Mesenchymal stem cell (in vitro differentiated cells and primary cell): ENCODE measurements at regions not wholly inside any gene's neighbourhood (a gene's known extent, or its start where the extent isn't known, plus 50 kb on each side); places are given as distances from the start of the nearest gene placed in this dataset.
A peak's percentile ranks its signal among the peaks of the same experiment; 100 is the strongest.

ENCODE experiments used
- DNase-seq: peaks from one replicate; pipeline ENCODE4 v3.0.0-alpha.2; 2013
- H2AFZ ChIP-seq: one replicate; pipeline ENCODE4 v1.6.1; 2013; ENCODE audit warnings: low read depth, mild to moderate bottlenecking, control low read depth, inconsistent platforms, low read length, moderate library complexity
- H2AK5ac ChIP-seq: 2 replicates; pipeline ENCODE4 v1.6.1; 2013; ENCODE audit warnings: low read length, moderate library complexity, mild to moderate bottlenecking, inconsistent platforms; ENCODE audit not compliant: severe bottlenecking
- H2BK120ac ChIP-seq: one replicate; pipeline ENCODE4 v1.6.1; 2013; ENCODE audit warnings: low read depth, mild to moderate bottlenecking, inconsistent platforms, low read length, moderate library complexity
- H2BK12ac ChIP-seq, 2 experiments: one replicate each; pipeline ENCODE4 v1.6.1; 2013; ENCODE audit warnings: inconsistent platforms in 2 of 2, low read length in 2 of 2, mild to moderate bottlenecking in 2 of 2, moderate library complexity in 2 of 2, control low read depth in 1 of 2
- H2BK15ac ChIP-seq: one replicate; pipeline ENCODE4 v1.6.1; 2013; ENCODE audit warnings: mild to moderate bottlenecking, low read depth, inconsistent platforms; ENCODE audit not compliant: poor library complexity, severe bottlenecking
- H2BK5ac ChIP-seq: 2 replicates; pipeline ENCODE4 v1.6.1; 2013; ENCODE audit warnings: low read depth, mild to moderate bottlenecking, low read length, control low read depth, inconsistent platforms; ENCODE audit not compliant: poor library complexity, severe bottlenecking
- H3K14ac ChIP-seq, 2 experiments: one replicate each; pipeline ENCODE4 v1.6.1; 2013; ENCODE audit warnings: inconsistent platforms in 2 of 2, low read length in 2 of 2, control low read depth in 1 of 2, mild to moderate bottlenecking in 1 of 2, moderate library complexity in 1 of 2
- H3K18ac ChIP-seq, 2 experiments: one replicate each; pipeline ENCODE4 v1.6.1; 2013; ENCODE audit warnings: inconsistent platforms in 2 of 2, low read length in 2 of 2, control low read depth in 1 of 2, low read depth in 1 of 2, mild to moderate bottlenecking in 1 of 2
- H3K23ac ChIP-seq, 2 experiments: one replicate each; pipeline ENCODE4 v1.6.1; 2013; ENCODE audit warnings: inconsistent platforms in 2 of 2, low read length in 2 of 2, mild to moderate bottlenecking in 2 of 2, moderate library complexity in 2 of 2, control low read depth in 1 of 2
- H3K27ac ChIP-seq: 2 replicates; pipeline ENCODE4 v1.5.1; 2013; ENCODE audit warnings: mild to moderate bottlenecking, moderate library complexity, low read length, control low read depth, inconsistent platforms; ENCODE audit not compliant: poor library complexity, severe bottlenecking
- H3K27me3 ChIP-seq, 2 experiments: 2 replicates each; pipeline versions ENCODE4 v1.6.1 to v1.7.0; 2013; ENCODE audit warnings: low read length in 2 of 2, mild to moderate bottlenecking in 2 of 2, moderate library complexity in 2 of 2, control low read depth in 1 of 2, inconsistent platforms in 1 of 2; ENCODE audit not compliant: control insufficient read depth in 1 of 2, insufficient read depth in 1 of 2
- H3K36me3 ChIP-seq, 2 experiments: 2 replicates each; pipeline versions ENCODE4 v1.6.1 to v1.7.0; 2013; ENCODE audit warnings: low read length in 2 of 2, control low read depth in 1 of 2, inconsistent platforms in 1 of 2, low read depth in 1 of 2, mild to moderate bottlenecking in 1 of 2; ENCODE audit not compliant: insufficient read depth in 2 of 2, control insufficient read depth in 1 of 2
- H3K4ac ChIP-seq, 2 experiments: one replicate each; pipeline ENCODE4 v1.6.1; 2013; ENCODE audit warnings: inconsistent platforms in 2 of 2, low read length in 2 of 2, mild to moderate bottlenecking in 2 of 2, moderate library complexity in 2 of 2, control low read depth in 1 of 2, low read depth in 1 of 2
- H3K4me1 ChIP-seq: 2 replicates; pipeline ENCODE4 v1.6.1; 2013; ENCODE audit warnings: low read depth, low read length, control low read depth; ENCODE audit not compliant: control insufficient read depth, insufficient read depth
- H3K4me2 ChIP-seq: 2 replicates; pipeline ENCODE4 v1.6.1; 2013; ENCODE audit warnings: low read length, mild to moderate bottlenecking, inconsistent platforms; ENCODE audit not compliant: poor library complexity, severe bottlenecking
- H3K4me3 ChIP-seq, 2 experiments: 2 replicates each; pipeline versions ENCODE4 v1.5.1 to v1.7.0; 2013; ENCODE audit warnings: low read length in 2 of 2, mild to moderate bottlenecking in 2 of 2, control low read depth in 1 of 2, low read depth in 1 of 2; ENCODE audit not compliant: insufficient read depth in 1 of 2
- H3K79me1 ChIP-seq: replicated peaks from 2 replicates; pipeline ENCODE4 v1.6.1; 2013; ENCODE audit warnings: mild to moderate bottlenecking, control low read depth, low read length, inconsistent platforms; ENCODE audit not compliant: poor library complexity, severe bottlenecking
- H3K9ac ChIP-seq: 2 replicates; pipeline ENCODE4 v1.7.0; 2013; ENCODE audit warnings: mild to moderate bottlenecking, low read length, moderate library complexity
- H3K9me3 ChIP-seq: 2 replicates; pipeline ENCODE4 v1.7.0; 2013; ENCODE audit warnings: mild to moderate bottlenecking, low read length; ENCODE audit not compliant: control insufficient read depth
- H4K8ac ChIP-seq: one replicate; pipeline ENCODE4 v1.6.1; 2013; ENCODE audit warnings: inconsistent platforms, mild to moderate bottlenecking, low read length, moderate library complexity
- H4K91ac ChIP-seq: one replicate; pipeline ENCODE4 v1.6.1; 2013; ENCODE audit warnings: mild to moderate bottlenecking, low read length, inconsistent platforms
- WGBS: methylation state at CpG from one replicate; pipeline ENCODE4 v1.1.7; 2013; ENCODE audit warnings: mixed read lengths; 5-methylcytosine and 5-hydroxymethylcytosine counted together

DNA sequence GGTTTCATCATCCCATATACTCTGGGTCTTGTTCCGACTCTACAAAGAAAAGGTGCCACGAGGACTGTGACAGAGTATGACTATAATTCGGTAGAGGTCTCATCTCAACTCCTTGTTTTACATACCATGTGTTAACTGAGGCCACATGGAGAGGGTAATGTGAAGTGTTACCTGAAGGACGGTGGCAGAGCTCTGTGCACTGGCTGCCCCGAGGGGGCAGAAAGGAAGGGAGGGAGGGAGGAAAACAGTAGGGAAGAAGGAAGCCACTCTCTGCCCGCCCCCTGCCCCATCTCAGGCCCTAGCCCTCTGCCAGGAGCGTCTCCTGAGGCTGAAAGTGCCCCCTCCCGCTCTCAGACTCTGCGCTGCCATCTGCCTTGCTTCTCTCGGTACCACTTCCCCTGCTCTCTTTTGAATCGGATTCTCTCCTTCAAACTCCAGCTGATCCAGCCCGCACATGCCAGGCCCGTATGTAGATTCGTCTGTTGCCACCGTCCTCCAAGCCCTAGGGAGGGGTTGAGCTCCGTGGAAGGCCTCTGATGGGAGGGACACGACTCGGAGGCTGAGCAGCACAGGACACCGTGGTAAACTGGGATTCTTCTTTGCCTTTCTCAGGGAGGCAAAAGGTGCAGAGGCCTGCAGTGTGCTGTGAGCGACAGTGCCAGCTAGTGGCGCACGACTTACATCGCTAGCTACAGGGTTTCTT lies 70.5 kb upstream of the ATP10A start:
- DNase-seq: peak; percentile 6
- no peak overlapping the region for H2AK5ac ChIP-seq
- no peak overlapping the region for H3K23ac ChIP-seq
- peak overlapping the region; percentile 76 for H3K9ac ChIP-seq
- H3K79me1 ChIP-seq: no peaks in the 10 kb centered on the region
- no peak overlapping the region for H3K27ac ChIP-seq
- H4K91ac ChIP-seq: no peak overlapping the region
- H3K9me3 ChIP-seq: no peaks in the 10 kb centered on the region
- no peak overlapping the region for H2BK120ac ChIP-seq
- no peak overlapping the region for H2BK15ac ChIP-seq
- H2BK12ac ChIP-seq: no peak overlapping the region
- H3K4ac ChIP-seq: no peak overlapping the region
- H3K4me1 ChIP-seq: peaks cover 12% of the 10 kb centered on the region
- no peak overlapping the region for H3K18ac ChIP-seq
- no peak overlapping the region for H2AFZ ChIP-seq
- no peak overlapping the region for H4K8ac ChIP-seq
- H2BK5ac ChIP-seq: no peak overlapping the region
- 13% methylated on average over 15 of the region's 23 CpGs for WGBS
- peak overlapping the region; percentile 33 for H3K4me2 ChIP-seq
- H3K14ac ChIP-seq: no peak overlapping the region
- peak overlapping the region; percentile 26 to 61 for H3K4me3 ChIP-seq
- peaks cover 0 to 3% of the 10 kb centered on the region in 2 experiments for H3K27me3 ChIP-seq
- H3K36me3 ChIP-seq: no peaks in the 10 kb centered on the region

DNA sequence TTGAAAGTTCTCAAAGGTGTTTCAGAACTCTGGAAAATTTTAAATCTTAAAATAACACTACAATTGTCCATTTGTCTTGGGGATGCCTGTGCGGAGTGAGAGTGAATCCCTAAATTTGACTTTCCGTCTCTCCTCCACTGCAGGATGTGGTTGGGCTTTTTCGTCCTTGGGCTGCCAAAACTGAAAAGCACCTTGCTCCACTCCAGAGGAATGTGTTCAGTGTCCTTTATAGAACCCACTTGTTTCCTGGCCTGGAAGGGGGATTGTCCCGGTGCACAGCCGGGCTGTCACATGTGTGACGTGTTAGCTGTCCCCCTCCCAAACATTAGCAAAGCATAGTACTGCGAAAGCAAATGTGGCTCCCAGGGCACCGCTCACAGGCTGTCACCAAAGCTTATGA lies 69.6 kb upstream of the ATP10A start:
- Histone ChIP-seq H3K4me1 (peaks cover 9% of the 10 kb centered on the region), H3K18ac (no peak overlapping the region), H2BK15ac (no peak overlapping the region), H3K4ac (no peak overlapping the region), H3K14ac (no peak overlapping the region), H2BK12ac (no peak overlapping the region), H4K8ac (no peak overlapping the region), H3K79me1 (no peaks in the 10 kb centered on the region), H4K91ac (no peak overlapping the region), H2AK5ac (peak overlapping the region; percentile 14), H3K4me3 (no peak overlapping the region), H3K9ac (no peak overlapping the region), H3K36me3 (no peaks in the 10 kb centered on the region), H2AFZ (no peak overlapping the region), H3K9me3 (no peaks in the 10 kb centered on the region), H2BK5ac (no peak overlapping the region), H2BK120ac (no peak overlapping the region), H3K23ac (no peak overlapping the region), H3K4me2 (no peak overlapping the region), H3K27ac (no peak overlapping the region), H3K27me3 (peaks cover 0 to 3% of the 10 kb centered on the region in 2 experiments)
- 81% methylated on average over 8 of the region's 8 CpGs for WGBS
- DNase-seq: no peak

DNA sequence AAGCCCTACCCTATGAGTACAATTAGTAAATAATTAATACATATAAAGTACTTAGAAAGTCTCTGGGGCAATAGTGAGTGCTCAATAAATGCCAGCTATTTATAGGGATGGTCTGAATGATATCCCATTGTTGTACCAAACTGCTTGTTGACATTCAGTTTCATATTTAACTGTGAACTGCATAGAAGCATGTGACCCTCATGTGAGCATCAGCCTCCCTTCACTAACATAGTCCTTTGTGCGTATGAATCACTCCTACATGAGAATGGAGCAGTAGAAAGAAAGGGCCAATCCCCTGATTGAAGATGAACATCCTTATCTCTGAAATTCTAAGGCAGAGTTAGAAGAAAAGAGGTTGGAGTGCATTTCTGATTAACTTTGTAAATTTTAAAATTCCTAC lies 68.7 kb upstream of the ATP10A start:
- 60% methylated on average over 1 of the region's 1 CpG for WGBS
- H3K14ac ChIP-seq: no peak overlapping the region
- H3K27me3 ChIP-seq: peaks cover 0 to 2% of the 10 kb centered on the region in 2 experiments

DNA sequence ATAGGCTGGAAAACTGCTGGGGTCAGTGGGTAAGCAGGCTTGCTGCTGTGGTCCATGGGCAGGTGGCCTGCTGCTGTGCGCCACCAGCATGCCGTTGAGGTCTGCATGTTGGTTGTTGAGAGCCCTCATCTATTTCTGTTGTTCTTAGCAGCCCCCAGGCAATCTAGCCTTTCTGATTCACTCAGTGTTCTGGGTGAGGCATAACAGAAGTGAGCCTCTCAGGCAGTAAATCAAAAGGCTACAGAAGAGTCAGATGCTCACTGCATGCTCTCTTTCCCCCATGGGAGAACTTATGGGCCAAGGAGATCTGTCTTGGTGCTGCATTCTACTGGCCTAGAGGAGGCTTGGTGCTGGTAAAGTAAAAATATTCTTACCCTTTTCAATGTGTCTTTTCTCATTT lies 67.8 kb upstream of the ATP10A start:
- Histone ChIP-seq H2BK12ac (no peak overlapping the region), H3K9ac (no peak overlapping the region), H4K91ac (no peak overlapping the region), H2AFZ (no peak overlapping the region), H3K18ac (no peak overlapping the region), H2BK120ac (no peak overlapping the region), H4K8ac (no peak overlapping the region), H2BK5ac (no peak overlapping the region), H3K4ac (no peak overlapping the region), H3K9me3 (no peaks in the 10 kb centered on the region), H3K14ac (no peak overlapping the region), H3K4me3 (no peak overlapping the region), H3K27me3 (no peaks in the 10 kb centered on the region), H3K79me1 (no peaks in the 10 kb centered on the region), H3K23ac (no peak overlapping the region), H3K36me3 (no peaks in the 10 kb centered on the region), H3K27ac (no peak overlapping the region), H3K4me1 (peaks cover 6% of the 10 kb centered on the region), H3K4me2 (no peak overlapping the region), H2AK5ac (peak overlapping the region; percentile 45), H2BK15ac (no peak overlapping the region)
- no peak for DNase-seq
- 83% methylated on average over 1 of the region's 2 CpGs for WGBS

More for the DNA sequence above, 68.7 kb upstream of the ATP10A start:
- peaks cover 6% of the 10 kb centered on the region for H3K4me1 ChIP-seq
- H3K4me2 ChIP-seq: no peak overlapping the region
- no peak overlapping the region for H2BK12ac ChIP-seq
- H2BK15ac ChIP-seq: no peak overlapping the region
- H3K36me3 ChIP-seq: no peaks in the 10 kb centered on the region
- no peak overlapping the region for H3K18ac ChIP-seq
- no peak overlapping the region for H3K23ac ChIP-seq
- H2BK120ac ChIP-seq: no peak overlapping the region
- H3K4ac ChIP-seq: no peak overlapping the region
- H4K8ac ChIP-seq: no peak overlapping the region
- H3K4me3 ChIP-seq: no peak overlapping the region
- H2AK5ac ChIP-seq: no peak overlapping the region
- no peak for DNase-seq
- no peaks in the 10 kb centered on the region for H3K79me1 ChIP-seq
- H4K91ac ChIP-seq: no peak overlapping the region
- H3K9me3 ChIP-seq: no peaks in the 10 kb centered on the region
- no peak overlapping the region for H2BK5ac ChIP-seq
- no peak overlapping the region for H3K9ac ChIP-seq
- no peak overlapping the region for H2AFZ ChIP-seq
- no peak overlapping the region for H3K27ac ChIP-seq
